ENCODE measurements at regions not wholly inside any gene's neighbourhood (a gene's known extent, or its start where the extent isn't known, plus 50 kb on each side); places are given as distances from the start of the nearest gene placed in this dataset.

- ChIA-PET CTCF (no interaction called here), POLR2A (no interaction called here)
- DNase-seq (no peak), ATAC-seq (replicated peaks in 1 of 4) (no peak)
- no peak overlapping the region for H3K4me3 Mint-ChIP-seq
- no peaks in the 10 kb centered on the region for H3K36me3 ChIP-seq (ENCODE audit: control insufficient read depth in 2 of 2, extremely low read depth in 1 of 2, insufficient read depth in 1 of 2, low read length in 1 of 2)
- no peak overlapping the region for H3K27ac Mint-ChIP-seq
- no peaks in the 10 kb centered on the region for H3K9me3 ChIP-seq
- peaks cover 0 to 4% (median 2%) of the 10 kb centered on the region in 3 donors for H3K9me3 Mint-ChIP-seq
- H3K4me3 ChIP-seq (ENCODE audit: control insufficient read depth in 1 of 2, extremely low read depth in 1 of 2, low read length in 1 of 2) = no peak overlapping the region
- H3K4me1 Mint-ChIP-seq = no peaks in the 10 kb centered on the region
- no peaks in the 10 kb centered on the region for H3K36me3 Mint-ChIP-seq
- 80% methylated on average over 1 of the region's 4 CpGs for WGBS (ENCODE audit: insufficient coverage)
- no peak overlapping the region for H3K27ac ChIP-seq (ENCODE audit: low read length)
- H3K27me3 ChIP-seq (replicated peaks in 1 of 2; ENCODE audit: control insufficient read depth in 2 of 2, extremely low read depth in 1 of 2, insufficient read depth in 2 of 2, low read length in 1 of 2) = no peaks in the 10 kb centered on the region
- no peaks in the 10 kb centered on the region for H3K4me1 ChIP-seq (ENCODE audit: control insufficient read depth in 1 of 2, extremely low read depth in 1 of 2, insufficient read depth in 2 of 2, low read length in 2 of 2)
- peaks cover 3 to 4% of the 10 kb centered on the region in 2 donors for H3K27me3 Mint-ChIP-seq
Observed at GRCh38 chr1:220955116-220955515, 75.9 kb downstream of the HLX start.

- H3K4me1 ChIP-seq (ENCODE audit: control insufficient read depth in 1 of 2, extremely low read depth in 1 of 2, insufficient read depth in 2 of 2, low read length in 2 of 2) = no peaks in the 10 kb centered on the region
- no peaks in the 10 kb centered on the region for H3K36me3 ChIP-seq (ENCODE audit: control insufficient read depth in 2 of 2, extremely low read depth in 1 of 2, insufficient read depth in 1 of 2, low read length in 1 of 2)
- POLR2A ChIA-PET = no interaction called here
- Mint-ChIP-seq H3K4me1 (no peaks in the 10 kb centered on the region), H3K27ac (no peak overlapping the region), H3K9me3 (no peaks in the 10 kb centered on the region), H3K4me3 (no peak overlapping the region), H3K36me3 (no peaks in the 10 kb centered on the region), H3K27me3 (peaks cover 4 to 5% of the 10 kb centered on the region in 2 donors)
- H3K27me3 ChIP-seq (replicated peaks in 1 of 2; ENCODE audit: control insufficient read depth in 2 of 2, extremely low read depth in 1 of 2, insufficient read depth in 2 of 2, low read length in 1 of 2) = no peaks in the 10 kb centered on the region
- no peaks in the 10 kb centered on the region for H3K9me3 ChIP-seq
- no CpG with 5 or more reads among the region's 2 CpGs for WGBS (ENCODE audit: insufficient coverage)
- H3K4me3 ChIP-seq (ENCODE audit: control insufficient read depth in 1 of 2, extremely low read depth in 1 of 2, low read length in 1 of 2) = no peak overlapping the region
- CTCF ChIA-PET = no interaction called here
- no peak overlapping the region for H3K27ac ChIP-seq (ENCODE audit: low read length)
- no peak for DNase-seq
- no peak for ATAC-seq (replicated peaks in 1 of 4)
Observed at GRCh38 chr1:220956501-220957232, 77.4 kb downstream of the HLX start.

DNA sequence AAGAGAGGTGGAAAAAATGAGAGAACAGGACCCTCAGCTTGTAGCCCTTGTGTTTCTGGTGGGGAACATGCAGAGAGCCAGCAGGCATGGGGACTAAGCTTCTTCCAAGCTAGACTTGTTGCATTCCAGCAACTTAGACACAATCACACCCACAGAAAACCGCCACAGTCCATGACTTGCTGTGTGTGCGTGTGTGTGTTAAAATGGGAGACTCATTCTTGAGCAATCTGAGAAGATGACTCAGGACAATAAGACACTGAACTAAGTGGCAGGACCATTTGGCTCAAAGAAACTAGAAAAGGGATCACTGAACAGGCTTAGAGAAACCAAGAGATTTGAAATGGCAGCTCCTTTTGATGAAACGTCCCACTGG lies 78.0 kb downstream of the HLX start:
- Histone ChIP-seq H3K4me1 (ENCODE audit: control insufficient read depth in 1 of 2, extremely low read depth in 1 of 2, insufficient read depth in 2 of 2, low read length in 2 of 2) (no peaks in the 10 kb centered on the region), H3K27ac (ENCODE audit: low read length) (no peak overlapping the region), H3K27me3 (replicated peaks in 1 of 2; ENCODE audit: control insufficient read depth in 2 of 2, extremely low read depth in 1 of 2, insufficient read depth in 2 of 2, low read length in 1 of 2) (no peaks in the 10 kb centered on the region), H3K36me3 (ENCODE audit: control insufficient read depth in 2 of 2, extremely low read depth in 1 of 2, insufficient read depth in 1 of 2, low read length in 1 of 2) (no peaks in the 10 kb centered on the region), H3K4me3 (ENCODE audit: control insufficient read depth in 1 of 2, extremely low read depth in 1 of 2, low read length in 1 of 2) (no peak overlapping the region), H3K9me3 (no peaks in the 10 kb centered on the region)
- ChIA-PET POLR2A (no interaction called here), CTCF (no interaction called here)
- H3K36me3 Mint-ChIP-seq = no peaks in the 10 kb centered on the region
- H3K4me3 Mint-ChIP-seq = no peak overlapping the region
- no peaks in the 10 kb centered on the region for H3K9me3 Mint-ChIP-seq
- no peaks in the 10 kb centered on the region for H3K4me1 Mint-ChIP-seq
- DNase-seq (no peak), ATAC-seq (replicated peaks in 1 of 4) (no peak)
- H3K27me3 Mint-ChIP-seq = peaks cover 4 to 5% of the 10 kb centered on the region in 2 donors
- no peak overlapping the region for H3K27ac Mint-ChIP-seq
- WGBS (ENCODE audit: insufficient coverage) = no CpG with 5 or more reads among the region's 3 CpGs

DNA sequence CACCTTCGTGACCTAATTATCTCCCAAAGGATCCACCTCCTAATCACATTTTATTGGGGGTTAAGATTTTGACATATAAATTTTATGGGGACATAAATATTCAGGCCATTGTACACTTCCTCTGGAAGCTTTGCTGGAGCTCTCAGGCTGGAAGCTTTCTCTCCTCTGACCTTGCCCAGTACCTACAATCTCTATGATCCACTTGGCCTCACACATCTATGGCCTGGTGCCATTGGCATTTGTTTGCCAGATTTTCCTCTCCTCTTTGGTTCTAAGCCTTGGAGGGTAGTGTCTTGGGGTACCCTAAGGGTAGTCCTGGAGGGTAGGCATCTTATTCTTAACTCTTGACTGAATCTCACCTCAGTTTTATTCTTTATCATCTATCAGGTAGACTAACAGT lies 79.0 kb downstream of the HLX start:
- Histone ChIP-seq H3K4me1 (ENCODE audit: control insufficient read depth in 1 of 2, extremely low read depth in 1 of 2, insufficient read depth in 2 of 2, low read length in 2 of 2) (no peaks in the 10 kb centered on the region), H3K9me3 (no peaks in the 10 kb centered on the region), H3K36me3 (ENCODE audit: control insufficient read depth in 2 of 2, extremely low read depth in 1 of 2, insufficient read depth in 1 of 2, low read length in 1 of 2) (no peaks in the 10 kb centered on the region), H3K27me3 (replicated peaks in 1 of 2; ENCODE audit: control insufficient read depth in 2 of 2, extremely low read depth in 1 of 2, insufficient read depth in 2 of 2, low read length in 1 of 2) (no peaks in the 10 kb centered on the region), H3K4me3 (ENCODE audit: control insufficient read depth in 1 of 2, extremely low read depth in 1 of 2, low read length in 1 of 2) (no peak overlapping the region), H3K27ac (ENCODE audit: low read length) (no peak overlapping the region)
- ATAC-seq (replicated peaks in 1 of 4) = no peak
- no CpG with 5 or more reads among the region's 1 CpG for WGBS (ENCODE audit: insufficient coverage)
- no peaks in the 10 kb centered on the region for H3K36me3 Mint-ChIP-seq
- DNase-seq = no peak
- peaks cover 4 to 5% of the 10 kb centered on the region in 2 donors for H3K27me3 Mint-ChIP-seq
- no peaks in the 10 kb centered on the region for H3K4me1 Mint-ChIP-seq
- ChIA-PET CTCF (no interaction called here), POLR2A (no interaction called here)
- H3K27ac Mint-ChIP-seq = no peak overlapping the region
- H3K4me3 Mint-ChIP-seq = no peak overlapping the region
- no peaks in the 10 kb centered on the region for H3K9me3 Mint-ChIP-seq

GRCh38 chr1:220962031-220962751 lies 82.9 kb downstream of the HLX start:
- Mint-ChIP-seq H3K27ac (no peak overlapping the region), H3K9me3 (peaks cover 7% of the 10 kb centered on the region in 3 donors), H3K4me3 (no peak overlapping the region), H3K27me3 (peaks cover 5 to 11% of the 10 kb centered on the region in 2 donors), H3K36me3 (no peaks in the 10 kb centered on the region), H3K4me1 (no peaks in the 10 kb centered on the region)
- ChIA-PET POLR2A (no interaction called here), CTCF (no interaction called here)
- Histone ChIP-seq H3K27ac (ENCODE audit: low read length) (no peak overlapping the region), H3K9me3 (no peaks in the 10 kb centered on the region), H3K4me1 (ENCODE audit: control insufficient read depth in 1 of 2, extremely low read depth in 1 of 2, insufficient read depth in 2 of 2, low read length in 2 of 2) (no peaks in the 10 kb centered on the region), H3K4me3 (ENCODE audit: control insufficient read depth in 1 of 2, extremely low read depth in 1 of 2, low read length in 1 of 2) (no peak overlapping the region), H3K27me3 (replicated peaks in 1 of 2; ENCODE audit: control insufficient read depth in 2 of 2, extremely low read depth in 1 of 2, insufficient read depth in 2 of 2, low read length in 1 of 2) (no peaks in the 10 kb centered on the region), H3K36me3 (ENCODE audit: control insufficient read depth in 2 of 2, extremely low read depth in 1 of 2, insufficient read depth in 1 of 2, low read length in 1 of 2) (no peaks in the 10 kb centered on the region)
- no peak for DNase-seq
- ATAC-seq (replicated peaks in 1 of 4) = no peak
- 75% methylated on average over 1 of the region's 1 CpG for WGBS (ENCODE audit: insufficient coverage)

DNA sequence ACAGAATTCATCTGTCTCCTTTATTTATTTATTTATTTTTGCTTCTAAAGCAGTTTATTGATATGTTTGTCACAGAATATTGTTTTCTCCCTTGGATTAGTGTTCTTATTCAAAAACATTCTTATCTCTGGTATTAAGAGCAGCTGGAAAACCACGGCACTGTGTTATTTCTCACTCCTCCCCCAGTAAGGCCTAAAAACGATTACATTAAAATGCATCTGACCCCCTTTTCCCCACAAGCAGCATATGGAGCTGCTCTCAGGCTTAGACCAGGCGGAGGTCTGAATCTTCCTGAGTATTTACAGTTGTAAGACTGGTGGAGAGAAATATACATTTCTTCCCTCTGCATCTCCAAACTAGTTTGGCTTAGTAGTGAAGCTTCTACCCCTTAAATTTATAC lies 86.8 kb downstream of the HLX start:
- Histone ChIP-seq H3K36me3 (ENCODE audit: control insufficient read depth in 2 of 2, extremely low read depth in 1 of 2, insufficient read depth in 1 of 2, low read length in 1 of 2) (no peaks in the 10 kb centered on the region), H3K9me3 (no peaks in the 10 kb centered on the region), H3K27ac (ENCODE audit: low read length) (no peak overlapping the region), H3K4me1 (ENCODE audit: control insufficient read depth in 1 of 2, extremely low read depth in 1 of 2, insufficient read depth in 2 of 2, low read length in 2 of 2) (no peaks in the 10 kb centered on the region), H3K27me3 (replicated peaks in 1 of 2; ENCODE audit: control insufficient read depth in 2 of 2, extremely low read depth in 1 of 2, insufficient read depth in 2 of 2, low read length in 1 of 2) (no peaks in the 10 kb centered on the region), H3K4me3 (ENCODE audit: control insufficient read depth in 1 of 2, extremely low read depth in 1 of 2, low read length in 1 of 2) (no peak overlapping the region)
- no peak overlapping the region for H3K4me3 Mint-ChIP-seq
- no peaks in the 10 kb centered on the region for H3K4me1 Mint-ChIP-seq
- no CpG with 5 or more reads among the region's 3 CpGs for WGBS (ENCODE audit: insufficient coverage)
- DNase-seq (no peak), ATAC-seq (replicated peaks in 1 of 4) (no peak)
- no peaks in the 10 kb centered on the region for H3K36me3 Mint-ChIP-seq
- ChIA-PET POLR2A (interaction anchor here in 1 of 2 donors (0.6 kb wide), 1 partner anchor 332 kb away, joined by 3 read pairs; no protein-coding TSS in a partner anchor), CTCF (no interaction called here)
- H3K27ac Mint-ChIP-seq = no peak overlapping the region
- H3K9me3 Mint-ChIP-seq = peaks cover 7 to 9% (median 7%) of the 10 kb centered on the region in 3 donors
- H3K27me3 Mint-ChIP-seq = peaks cover 0 to 7% of the 10 kb centered on the region in 2 donors
